Spleen (tissue), 7 donors: ENCODE measurements at regions not wholly inside any gene's neighbourhood (a gene's known extent, or its start where the extent isn't known, plus 50 kb on each side); places are given as distances from the start of the nearest gene placed in this dataset.

Experiments used
- CTCF ChIP-seq, 11 experiments: fragments of 200-600 bp in 7 of 11; fragments of 450-650 bp in 4 of 11; sonication (generic) in 4 of 11; IDR thresholded peaks in 8 of 11; conservative IDR thresholded peaks in 3 of 11; 1 replicate in 7 of 11; 2 replicates in 4 of 11; pipeline versions ENCODE4 v1.4.0 to v1.8.0; 2016 to 2021; ENCODE audit warnings: antibody characterized with exemption in 11 of 11, inconsistent platforms in 4 of 11, mild to moderate bottlenecking in 1 of 11
- POLR2A ChIP-seq, 3 donors: fragments of 450-650 bp; IDR thresholded peaks; one replicate each; pipeline ENCODE4 v1.5.1; 2017; ENCODE audit warnings: antibody characterized with exemption in 3 of 3, mild to moderate bottlenecking in 1 of 3
- POLR2AphosphoS5 ChIP-seq, 3 donors: sonication (generic); formaldehyde crosslinking; IDR thresholded peaks; one replicate each; pipeline ENCODE4 v1.5.1; 2017; ENCODE audit warnings: antibody characterized with exemption in 3 of 3
- donor health status: DM: no; HTN: no; CAD: no; lungs with moderate emphysema.
- donor health status: DM: no; HTN: no; CAD: no.
- donor health status: DM: no; HTN: no; CAD: no.

DNA sequence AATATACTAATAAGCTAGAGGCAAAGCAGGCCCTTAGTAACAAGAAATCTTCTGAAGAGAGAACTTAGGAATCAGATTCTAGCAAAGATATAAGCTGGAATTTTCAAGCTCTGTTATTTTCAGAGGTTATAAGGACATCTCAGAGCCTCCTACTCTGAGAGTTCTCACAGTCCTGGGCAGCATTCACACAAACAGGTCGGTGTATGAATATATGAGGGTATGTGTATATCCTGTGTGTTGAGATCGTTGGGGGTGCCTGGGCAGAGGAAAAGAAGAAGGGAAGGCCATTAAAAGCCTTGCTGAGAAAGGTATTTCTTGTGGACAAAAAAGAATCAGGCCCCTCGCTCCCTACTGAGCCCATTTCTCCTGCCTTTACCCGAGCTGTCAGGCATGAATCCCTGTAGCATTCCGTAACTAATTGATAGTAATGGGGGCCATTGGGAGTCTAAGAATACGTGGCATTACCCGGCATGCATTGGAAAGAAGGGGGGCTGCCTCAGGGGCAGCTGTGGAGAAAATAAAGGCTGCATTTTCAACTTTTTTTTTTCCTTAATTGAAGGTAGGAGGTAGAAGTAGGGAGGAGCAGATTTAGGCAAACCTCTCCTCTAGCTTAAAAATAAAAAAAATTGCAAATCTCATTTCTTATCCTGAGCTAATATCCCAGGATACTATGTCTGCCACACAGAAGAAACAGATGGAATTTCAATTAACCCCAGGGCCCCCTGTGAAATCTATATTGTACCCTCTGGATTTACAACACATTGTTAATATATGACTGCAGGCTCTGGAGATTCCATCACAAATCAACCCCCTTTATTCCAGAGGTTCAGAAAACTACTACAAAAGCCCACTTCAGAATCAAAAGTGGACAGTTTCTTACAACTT, 103.8 kb downstream of the GTPBP8 start:
- TF ChIP-seq POLR2AphosphoS5 (IDR thresholded peaks at IDR 0.05) (no peak), POLR2A (IDR thresholded peaks at IDR 0.05) (no peak), CTCF (IDR thresholded peaks at IDR 0.05 in 8 of 11, conservative IDR thresholded peaks at IDR 0.05 in 3 of 11) (no peak)
